ENCODE measurements at regions not wholly inside any gene's neighbourhood (a gene's known extent, or its start where the extent isn't known, plus 50 kb on each side); places are given as distances from the start of the nearest gene placed in this dataset.

GRCh38 chr4:125400756-125401155, 86.0 kb downstream of the FAT4 start:
- TF ChIP-seq POLR2A (IDR thresholded peaks at IDR 0.05) (no peak), CTCF (IDR thresholded peaks at IDR 0.05) (no peak), EP300 (IDR thresholded peaks at IDR 0.05) (no peak), POLR2AphosphoS5 (IDR thresholded peaks at IDR 0.05) (no peak)
